OCI-LY7 (cell line): ENCODE measurements at regions not wholly inside any gene's neighbourhood (a gene's known extent, or its start where the extent isn't known, plus 50 kb on each side); places are given as distances from the start of the nearest gene placed in this dataset.

Experiments
- BruUV-seq: library from RNA; stranded (reverse); fragments of 400-500 nt; replicated peaks from 2 replicates; lab custom pipeline; 2021; lab: Mats Ljungman, UMichigan
- CTCF ChIA-PET: fragments of 300-600 bp; sonication (Branson Sonifier 250); formaldehyde crosslinking; loops from one replicate; lab custom pipeline; 2022; ENCODE audit warnings: antibody characterized with exemption; ENCODE audit not compliant: unreplicated experiment; lab: Charles Lee
- POLR2A ChIA-PET: fragments of 300-600 bp; sonication (Branson Sonifier 250); formaldehyde crosslinking; loops from one replicate; lab custom pipeline; 2022; ENCODE audit warnings: antibody characterized with exemption; lab: Charles Lee
- DNase-seq: peaks from one replicate; pipeline ENCODE4 v3.0.0-alpha.2; 2015; ENCODE audit warnings: low spot score
- H2AFZ ChIP-seq: fragments of 200-600 bp; sonication (generic), shearing (Covaris generic); 2 replicates; pipeline ENCODE4 v1.6.1; 2014; ENCODE audit warnings: mild to moderate bottlenecking, antibody characterized with exemption, low read length, moderate library complexity
- H3K27ac ChIP-seq: fragments of 200-600 bp; sonication (generic); 2 replicates; pipeline ENCODE4 v1.5.1; 2014; ENCODE audit warnings: mixed run types, low read depth, mild to moderate bottlenecking, moderate library complexity, low read length, inconsistent platforms; ENCODE audit not compliant: poor library complexity, severe bottlenecking
- H3K36me3 ChIP-seq: fragments of 200-600 bp; sonication (generic); 2 replicates; pipeline ENCODE4 v1.6.1; 2014; ENCODE audit warnings: mild to moderate bottlenecking, antibody characterized with exemption, low read length, moderate library complexity, mixed read lengths; ENCODE audit not compliant: insufficient read depth
- H3K4me1 ChIP-seq: fragments of 200-600 bp; sonication (generic); 2 replicates; pipeline ENCODE4 v1.5.1; 2014; ENCODE audit warnings: mild to moderate bottlenecking, low read length; ENCODE audit not compliant: insufficient read depth, poor library complexity, severe bottlenecking
- H3K4me2 ChIP-seq: fragments of 200-600 bp; sonication (generic); 2 replicates; pipeline ENCODE4 v1.6.1; 2014; ENCODE audit warnings: mild to moderate bottlenecking, low read length
- H3K4me3 ChIP-seq: fragments of 200-600 bp; sonication (generic); 2 replicates; pipeline ENCODE4 v1.5.1; 2014; ENCODE audit warnings: mild to moderate bottlenecking, low read depth, low read length; ENCODE audit not compliant: poor library complexity, severe bottlenecking
- H3K79me2 ChIP-seq: fragments of 200-600 bp; sonication (generic); 2 replicates; pipeline ENCODE4 v1.6.1; 2016; ENCODE audit warnings: low read depth, mild to moderate bottlenecking, low read length, moderate library complexity, mixed read lengths; ENCODE audit not compliant: insufficient read depth
- H3K9me2 ChIP-seq: fragments of 200-600 bp; sonication (generic); 2 replicates; pipeline ENCODE4 v1.6.1; 2016; ENCODE audit warnings: mild to moderate bottlenecking, low read length, mixed read lengths; ENCODE audit not compliant: insufficient read depth
- H3K9me3 ChIP-seq: fragments of 200-600 bp; sonication (generic); 2 replicates; pipeline ENCODE4 v1.6.1; 2014; ENCODE audit warnings: mild to moderate bottlenecking, mixed run types, low read length, mixed read lengths
- H4K20me1 ChIP-seq: fragments of 200-600 bp; sonication (generic); 2 replicates; pipeline ENCODE4 v1.6.1; 2014; ENCODE audit warnings: mild to moderate bottlenecking, antibody characterized with exemption, low read length, moderate library complexity, mixed read lengths; ENCODE audit not compliant: insufficient read depth
- CTCF ChIP-seq: fragments of 200-600 bp; sonication (generic); conservative IDR thresholded peaks from 2 replicates; pipeline ENCODE4 v1.5.1; 2014; ENCODE audit warnings: mild to moderate bottlenecking, antibody characterized with exemption, low read length, moderate library complexity, mixed read lengths
- EZH2phosphoT487 ChIP-seq: fragments of 200-600 bp; sonication (generic); IDR thresholded peaks from 2 replicates; pipeline ENCODE4 v1.6.1; 2018; ENCODE audit warnings: low read depth, borderline replicate concordance, mild to moderate bottlenecking, mixed run types, antibody characterized with exemption, low read length, moderate library complexity, mixed read lengths
- intact Hi-C: fragments of 100-400 bp; cut with micrococcal nuclease; formaldehyde crosslinking; loops from one replicate; pipeline ENCODE4 v1.10.0; 2022; ENCODE audit not compliant: unreplicated experiment

- DNase-seq, result no peak
- no peaks in the 10 kb centered on the region for H3K9me3 ChIP-seq
- no peak overlapping the region for H3K27ac ChIP-seq
- H3K79me2 ChIP-seq, result no peaks in the 10 kb centered on the region
- no peaks in the 10 kb centered on the region for H4K20me1 ChIP-seq
- intact Hi-C loops, result no loop called here
- H3K4me3 ChIP-seq, result no peak overlapping the region
- no TSS peak for BruUV-seq
- H3K9me2 ChIP-seq, result no peaks in the 10 kb centered on the region
- ChIA-PET POLR2A (interaction anchor here (0.5 to 0.6 kb wide), 2 partner anchors 93 to 990 kb away, joined by 3 read pairs; no protein-coding TSS in a partner anchor), CTCF (no interaction called here)
- no peak overlapping the region for H2AFZ ChIP-seq
- H3K36me3 ChIP-seq, result no peaks in the 10 kb centered on the region
- no peak overlapping the region for H3K4me2 ChIP-seq
- H3K4me1 ChIP-seq, result no peaks in the 10 kb centered on the region
- no peak for TF ChIP-seq CTCF
- TF ChIP-seq EZH2phosphoT487, result no peak
Measured at GRCh38 chr11:23759489-23759888, 737.4 kb upstream of the LUZP2 start.

GRCh38 chr11:23764286-23764685 lies 732.6 kb upstream of the LUZP2 start:
- ChIA-PET POLR2A (no interaction called here), CTCF (no interaction called here)
- no peak overlapping the region for H2AFZ ChIP-seq
- no peak for DNase-seq
- no peaks in the 10 kb centered on the region for H4K20me1 ChIP-seq
- intact Hi-C loops, result no loop called here
- H3K4me2 ChIP-seq, result no peak overlapping the region
- H3K36me3 ChIP-seq, result no peaks in the 10 kb centered on the region
- H3K27ac ChIP-seq, result no peak overlapping the region
- H3K79me2 ChIP-seq, result no peaks in the 10 kb centered on the region
- no TSS peak for BruUV-seq
- H3K4me1 ChIP-seq, result no peaks in the 10 kb centered on the region
- H3K9me3 ChIP-seq, result peaks cover 18% of the 10 kb centered on the region
- TF ChIP-seq EZH2phosphoT487 (no peak), CTCF (no peak)
- no peak overlapping the region for H3K4me3 ChIP-seq
- no peaks in the 10 kb centered on the region for H3K9me2 ChIP-seq

- Histone ChIP-seq H3K9me3 (peaks cover 25% of the 10 kb centered on the region), H3K4me3 (no peak overlapping the region), H4K20me1 (no peaks in the 10 kb centered on the region), H3K9me2 (no peaks in the 10 kb centered on the region), H3K27ac (no peak overlapping the region), H2AFZ (no peak overlapping the region), H3K4me1 (no peaks in the 10 kb centered on the region), H3K36me3 (no peaks in the 10 kb centered on the region), H3K79me2 (no peaks in the 10 kb centered on the region), H3K4me2 (no peak overlapping the region)
- no TSS peak for BruUV-seq
- ChIA-PET CTCF (no interaction called here), POLR2A (no interaction called here)
- TF ChIP-seq CTCF (no peak), EZH2phosphoT487 (no peak)
- intact Hi-C loops, result no loop called here
- DNase-seq, result no peak
Measured at GRCh38 chr11:23765682-23766252, 731.1 kb upstream of the LUZP2 start.
